ENCODE measurements at regions not wholly inside any gene's neighbourhood (a gene's known extent, or its start where the extent isn't known, plus 50 kb on each side); places are given as distances from the start of the nearest gene placed in this dataset.
"Not testable (repeated sequence)": the region's sequence is repeated elsewhere in the genome, so short reads cannot be mapped to it uniquely, and the experiment has no call there.

DNA sequence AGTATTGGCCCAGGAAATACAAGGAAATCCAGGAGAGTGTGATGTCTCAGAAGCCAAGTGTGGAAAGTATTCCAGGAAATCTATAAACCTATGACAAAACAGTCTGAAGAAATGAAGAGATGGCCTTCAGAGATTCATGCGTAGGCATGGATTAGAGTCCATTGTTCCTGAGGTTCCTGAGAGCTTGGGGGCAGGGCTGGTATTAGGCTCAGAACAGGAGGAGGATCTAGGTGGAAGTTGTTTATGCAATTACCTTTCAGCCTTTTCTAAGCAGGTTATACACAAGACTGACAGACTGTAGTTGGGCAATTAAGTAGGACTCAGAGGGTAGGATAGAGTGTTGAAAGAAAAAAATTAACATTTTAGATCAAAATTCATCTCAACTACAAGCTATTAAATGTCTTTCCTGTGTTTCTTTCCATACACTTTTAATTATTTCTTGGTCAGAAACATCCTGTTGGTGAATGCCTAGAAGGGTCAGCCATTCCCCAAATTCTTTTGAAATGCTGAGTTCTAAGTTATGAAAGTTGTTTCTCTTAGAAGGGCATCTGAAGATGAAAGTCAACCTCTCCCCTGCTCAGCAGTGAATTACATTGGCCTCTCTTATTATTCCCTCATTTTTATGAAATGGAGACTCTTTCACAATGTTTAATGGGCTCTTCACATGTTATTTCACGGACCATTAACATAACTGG, 201.2 kb upstream of the MYLIP start:
- DNase-seq (ENCODE audit: low spot score), result no peak

DNA sequence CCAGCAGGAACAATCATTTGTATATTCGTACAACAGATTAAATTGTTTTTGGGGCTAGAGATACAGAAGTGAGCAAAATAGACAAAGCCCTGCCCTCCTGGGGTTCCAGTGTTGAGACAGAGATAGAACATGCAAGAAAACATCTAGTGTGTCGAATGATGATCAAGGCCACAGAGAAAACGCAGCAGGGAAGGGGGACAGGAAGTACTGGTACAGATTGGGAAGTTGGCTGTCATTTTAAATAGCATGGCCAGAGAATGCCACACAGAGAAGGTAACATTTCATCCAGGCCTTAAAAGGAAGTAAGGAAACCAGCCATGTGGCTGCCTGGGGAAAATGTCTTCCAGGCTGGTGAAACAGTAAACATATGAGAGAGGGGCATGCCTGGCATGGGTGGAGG, 202.6 kb upstream of the MYLIP start:
- DNase-seq (ENCODE audit: low spot score), result peak; percentile 8

DNA sequence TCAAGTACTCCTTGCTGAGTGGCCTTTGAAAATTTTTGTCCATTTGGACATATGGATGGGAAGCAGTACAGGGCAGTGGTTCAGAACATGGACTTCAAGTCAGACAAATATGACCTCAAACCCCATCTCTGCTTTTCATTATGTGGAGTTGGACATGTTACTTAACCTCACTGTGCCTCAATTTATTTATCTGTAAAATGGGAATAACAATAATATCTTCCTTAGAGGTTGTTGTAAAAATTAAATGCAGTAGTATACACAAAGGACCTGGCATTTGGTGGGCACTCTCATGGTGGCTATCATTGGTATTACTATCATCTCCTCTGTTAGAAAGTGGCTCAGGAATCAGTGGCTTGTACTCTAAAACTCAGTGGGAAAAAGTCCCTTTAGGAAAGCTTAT, 204.0 kb upstream of the MYLIP start:
- no peak for DNase-seq (ENCODE audit: low spot score)

DNA sequence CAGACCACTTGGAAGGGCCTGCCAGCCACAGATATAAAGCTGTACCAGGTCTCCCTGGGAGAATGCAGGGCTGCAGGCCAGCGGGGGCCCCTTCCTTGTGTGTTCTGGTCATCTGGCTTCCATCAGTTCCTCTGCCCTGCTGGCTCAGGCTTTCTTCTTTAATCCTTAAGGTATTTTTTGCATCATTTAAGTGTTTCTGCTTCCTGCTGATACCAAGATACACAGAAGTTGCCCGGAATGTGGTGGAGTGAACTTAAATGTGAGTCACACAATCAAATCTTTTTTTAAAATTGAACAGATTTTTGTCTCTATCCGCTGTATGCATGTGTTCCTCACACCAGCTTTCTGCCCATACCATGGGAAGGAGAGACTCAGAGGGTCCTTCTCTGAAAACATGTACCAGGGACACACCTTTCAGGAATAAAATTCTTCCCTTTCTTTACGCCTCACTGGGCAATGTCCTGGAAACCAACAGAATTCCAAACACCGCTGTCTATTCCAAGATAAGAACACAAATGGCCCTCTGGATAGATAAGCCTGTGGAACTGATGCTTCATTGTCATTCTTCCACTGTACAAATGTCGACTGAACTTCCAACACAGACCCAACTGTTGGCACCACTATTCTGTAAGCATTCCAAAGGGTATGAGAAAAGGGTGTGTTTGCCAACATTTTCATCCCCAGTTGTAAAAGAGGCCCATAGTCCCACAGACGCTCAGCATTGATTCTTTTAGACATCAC, 206.2 kb upstream of the MYLIP start:
- DNase-seq (ENCODE audit: low spot score), result no peak

DNA sequence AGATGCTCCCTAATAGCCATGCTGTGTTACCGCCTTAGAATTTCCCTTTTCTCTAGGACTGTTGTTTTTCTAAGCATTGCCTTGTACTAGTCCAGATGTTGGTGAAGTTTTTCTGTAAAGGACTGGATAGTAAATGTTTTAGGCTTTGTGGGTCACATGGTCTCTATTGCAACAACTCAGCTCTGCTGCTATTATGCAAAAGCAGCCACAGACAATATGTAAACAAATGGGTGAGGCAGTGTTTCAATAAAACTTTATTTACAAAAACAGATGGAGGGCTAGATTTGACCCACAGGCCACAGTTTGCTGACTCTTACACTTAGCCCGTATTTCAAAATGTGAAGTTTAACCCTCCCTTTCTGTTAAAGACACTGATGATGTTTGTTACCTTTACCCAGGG, 207.6 kb upstream of the MYLIP start:
- DNase-seq (ENCODE audit: low spot score), result no peak

DNA sequence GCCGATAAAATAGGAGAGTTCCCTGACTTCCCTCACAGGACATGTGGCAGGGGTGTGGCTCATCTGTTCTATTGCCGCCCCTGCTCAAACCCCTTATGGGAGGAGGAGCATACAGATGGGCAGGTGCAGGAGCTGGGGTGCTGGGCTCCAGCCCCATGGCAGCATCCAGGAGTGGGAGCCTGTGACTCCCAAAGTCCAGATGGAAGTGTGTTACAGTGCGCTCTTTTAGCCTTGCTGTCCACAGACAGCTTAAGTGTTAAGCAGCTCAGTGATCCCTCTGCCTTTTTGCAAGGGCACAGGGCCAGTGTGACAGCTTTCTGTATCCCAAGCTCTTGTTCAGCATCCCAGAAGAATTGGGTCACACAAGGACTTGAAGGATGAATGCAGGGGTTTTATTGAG, 212.3 kb upstream of the MYLIP start:
- peak; percentile 43 for DNase-seq (ENCODE audit: low spot score)

DNA sequence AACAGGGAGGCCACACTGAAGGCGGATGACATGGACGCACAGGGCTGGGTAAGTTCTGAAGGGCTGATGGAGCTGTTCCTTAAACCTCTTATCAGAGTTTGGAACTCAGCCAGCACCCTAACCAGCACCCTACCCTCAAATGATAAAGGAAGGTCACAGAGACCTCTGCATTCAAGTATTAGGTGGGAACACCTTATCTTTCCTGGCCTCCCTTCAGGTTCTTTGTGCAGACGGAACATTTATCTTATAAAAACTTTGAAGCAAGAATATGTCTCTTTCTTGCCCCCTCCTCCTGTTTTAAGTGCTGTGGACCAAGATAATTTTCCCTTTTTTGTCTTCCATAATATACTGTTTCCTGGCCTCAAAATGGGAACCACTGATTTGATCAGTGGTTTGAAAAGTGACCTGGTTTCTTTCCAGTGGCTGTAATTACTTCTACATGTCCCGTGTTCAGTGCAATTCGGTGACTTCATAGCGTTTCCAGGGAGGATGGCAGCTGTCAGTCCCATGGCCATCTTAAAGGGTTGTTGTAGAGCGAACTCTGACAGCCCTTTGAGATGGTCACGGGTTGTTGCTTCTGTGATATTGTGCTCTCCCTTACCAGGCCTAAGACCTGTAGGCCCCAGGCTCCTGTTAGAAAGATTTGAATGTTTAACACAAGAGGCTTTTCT, 213.2 kb upstream of the MYLIP start:
- no peak for DNase-seq (ENCODE audit: low spot score)

DNA sequence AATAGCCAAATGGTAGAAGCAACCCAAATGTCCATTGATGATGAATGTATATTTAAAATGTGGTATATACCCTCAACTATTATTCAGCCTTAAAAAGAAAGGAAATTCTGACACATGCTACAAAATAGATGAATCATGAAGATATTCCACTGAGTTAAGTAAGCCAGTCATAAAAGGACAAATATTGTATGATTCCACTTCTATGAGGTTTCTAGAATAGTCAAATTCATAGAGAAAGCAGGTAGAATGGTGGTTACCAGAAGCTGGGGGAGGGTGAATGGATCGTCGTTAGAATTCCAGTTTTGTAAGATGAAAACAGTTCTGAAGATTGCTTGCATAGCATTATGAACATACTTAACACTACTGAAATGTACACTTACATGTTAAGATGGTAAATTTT, 214.3 kb upstream of the MYLIP start:
- DNase-seq (ENCODE audit: low spot score), result no peak

DNA sequence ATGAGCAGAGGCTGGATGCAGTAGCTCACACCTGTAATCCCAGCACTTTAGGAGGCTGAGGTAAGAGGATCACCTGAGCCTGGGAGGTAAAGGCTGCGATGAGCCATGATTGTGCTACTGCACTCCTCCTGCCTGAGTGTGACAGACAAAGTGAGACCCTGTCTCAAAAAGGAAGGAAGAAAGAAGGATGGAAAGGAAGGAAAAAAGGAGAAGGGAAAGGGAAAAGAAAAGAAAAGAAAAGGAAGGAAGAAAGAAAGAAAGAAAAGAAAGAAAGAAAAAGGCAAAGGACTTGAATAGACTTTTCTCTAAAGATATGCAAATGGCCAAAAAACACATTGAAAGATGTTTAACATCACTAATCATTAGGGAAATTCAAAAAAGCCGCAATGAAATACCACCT, 215.3 kb upstream of the MYLIP start:
- no peak for DNase-seq (ENCODE audit: low spot score)

DNA sequence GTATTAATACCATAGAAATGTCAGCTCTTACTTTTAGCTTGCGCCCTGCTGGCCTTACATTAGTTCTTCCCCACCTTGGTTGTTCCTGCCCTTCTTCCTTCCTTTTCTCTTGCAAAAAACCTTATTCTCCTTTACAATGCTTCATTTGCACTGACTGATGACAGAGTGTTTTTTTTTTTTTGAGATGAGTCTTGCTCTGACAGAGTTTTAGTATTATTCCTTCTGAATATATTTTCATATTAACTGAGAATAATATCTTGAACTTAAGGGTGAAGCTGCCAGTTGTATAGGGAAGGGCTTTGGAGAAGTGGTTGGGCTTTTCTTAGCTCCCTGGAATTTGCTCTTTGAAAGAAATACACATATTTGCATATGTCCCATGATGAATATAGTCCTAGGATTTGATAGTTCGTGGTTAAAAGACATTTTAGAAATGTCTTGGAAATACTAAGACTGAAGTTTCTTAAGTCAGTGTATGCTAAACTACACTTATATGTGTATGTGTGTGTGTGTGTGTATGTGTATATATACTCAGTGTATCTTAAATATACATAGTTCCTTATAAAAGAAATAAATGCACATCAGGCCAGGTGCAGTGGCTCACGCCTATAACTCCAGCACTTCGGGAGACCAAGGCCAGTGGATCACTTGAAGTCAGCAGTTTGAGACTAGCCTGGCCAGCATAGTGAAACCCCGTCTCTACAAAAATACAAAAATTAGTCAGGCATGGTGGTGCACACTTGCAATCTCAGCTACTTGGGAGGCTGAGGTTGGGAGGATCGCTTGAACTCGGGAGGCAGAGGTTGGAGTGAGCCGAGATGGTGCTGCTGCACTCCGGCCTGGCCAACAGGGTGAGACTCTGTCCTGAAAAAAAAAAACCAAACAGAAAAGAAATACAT, 216.1 kb upstream of the MYLIP start:
- DNase-seq (ENCODE audit: low spot score), result no peak

DNA sequence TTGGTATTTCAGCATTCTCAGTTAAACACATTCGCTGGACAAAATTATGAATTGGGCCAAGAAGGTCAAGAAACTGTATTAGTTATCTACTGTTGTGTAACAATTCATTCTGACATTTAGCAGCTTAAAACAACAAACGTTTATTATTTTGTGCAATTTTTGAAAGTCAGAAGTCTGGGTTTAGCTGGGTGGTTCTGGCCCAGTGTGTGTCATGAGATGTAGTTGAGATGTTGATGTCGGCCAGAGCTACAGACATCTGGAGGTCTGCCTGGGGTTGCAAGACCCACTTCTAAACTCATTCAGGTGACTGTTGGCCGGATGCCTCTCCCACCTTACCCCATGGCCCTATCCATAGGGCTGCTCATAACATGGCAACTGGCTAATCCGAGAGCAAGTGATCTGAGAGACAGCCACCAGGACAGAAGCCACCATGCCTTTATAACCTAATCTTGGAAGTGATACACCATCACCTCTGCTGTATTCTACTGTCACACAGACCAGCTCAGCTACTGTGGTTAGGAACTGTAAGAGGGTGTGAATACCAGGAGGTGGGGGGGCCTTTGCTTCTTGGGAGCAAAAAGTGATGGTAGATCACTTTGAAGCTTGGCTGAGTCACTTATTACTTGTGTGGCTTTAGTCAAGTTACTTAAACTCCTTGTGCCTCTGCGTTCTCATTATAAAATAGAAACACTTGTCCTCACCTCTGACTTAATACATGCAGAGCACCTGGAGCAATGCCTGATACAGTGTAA, 217.0 kb upstream of the MYLIP start:
- no peak for DNase-seq (ENCODE audit: low spot score)

DNA sequence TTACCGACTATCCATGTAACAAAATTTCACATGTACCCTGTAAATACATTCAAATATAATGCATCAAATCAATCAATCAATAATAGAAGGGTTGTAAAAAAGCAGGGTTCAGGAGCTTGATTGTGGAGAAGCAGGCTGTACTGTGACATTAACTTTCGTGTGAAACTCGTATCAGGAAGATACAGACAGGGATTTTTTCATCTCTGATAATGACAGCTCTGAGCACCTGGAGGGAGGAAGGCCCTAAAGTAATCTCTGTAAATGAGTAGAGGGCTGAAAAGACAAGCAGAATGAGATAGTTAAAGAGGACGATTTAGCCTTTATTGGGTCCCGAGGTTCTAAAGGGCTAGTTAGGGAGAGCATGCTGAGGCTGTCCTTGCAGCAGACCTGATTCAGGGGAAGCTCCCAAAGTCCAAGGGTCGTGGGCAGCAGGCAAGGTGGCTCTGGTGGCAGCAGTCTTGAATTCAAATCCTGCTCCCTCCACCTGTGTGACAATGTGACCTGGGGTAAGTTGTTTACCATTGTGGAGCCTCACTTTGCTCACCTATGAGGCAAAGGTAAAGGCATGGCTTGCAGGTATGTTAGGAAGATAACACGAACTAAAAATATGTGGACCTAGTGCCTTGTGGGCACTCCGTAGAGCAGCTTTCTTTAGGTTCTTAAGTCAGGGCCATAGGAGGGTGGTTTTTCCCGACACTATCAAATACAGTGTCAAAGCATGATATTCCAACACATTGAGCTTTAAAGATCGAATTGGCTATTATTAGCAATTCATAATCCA, 219.4 kb upstream of the MYLIP start:
- DNase-seq (ENCODE audit: low spot score), result no peak

DNA sequence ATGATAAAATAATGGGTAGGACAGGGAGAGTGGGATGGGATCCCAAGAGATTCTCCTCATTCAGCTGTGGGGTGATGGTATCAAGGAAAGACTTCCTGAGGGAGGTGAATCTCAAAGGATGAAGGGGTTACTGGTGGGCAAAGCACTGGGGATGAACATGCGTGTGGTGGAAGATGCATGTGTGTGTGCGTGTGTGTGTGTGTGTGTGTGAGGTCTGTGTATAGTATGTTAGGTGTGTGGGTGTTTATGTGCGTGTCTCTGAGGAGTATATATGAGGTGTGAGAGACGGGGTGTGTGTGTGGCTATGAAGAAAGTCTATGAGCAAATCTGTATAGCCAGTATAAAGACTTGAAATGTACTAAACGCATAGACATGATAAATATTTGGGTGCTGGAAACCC, 220.0 kb upstream of the MYLIP start:
- DNase-seq (ENCODE audit: low spot score), result no peak

DNA sequence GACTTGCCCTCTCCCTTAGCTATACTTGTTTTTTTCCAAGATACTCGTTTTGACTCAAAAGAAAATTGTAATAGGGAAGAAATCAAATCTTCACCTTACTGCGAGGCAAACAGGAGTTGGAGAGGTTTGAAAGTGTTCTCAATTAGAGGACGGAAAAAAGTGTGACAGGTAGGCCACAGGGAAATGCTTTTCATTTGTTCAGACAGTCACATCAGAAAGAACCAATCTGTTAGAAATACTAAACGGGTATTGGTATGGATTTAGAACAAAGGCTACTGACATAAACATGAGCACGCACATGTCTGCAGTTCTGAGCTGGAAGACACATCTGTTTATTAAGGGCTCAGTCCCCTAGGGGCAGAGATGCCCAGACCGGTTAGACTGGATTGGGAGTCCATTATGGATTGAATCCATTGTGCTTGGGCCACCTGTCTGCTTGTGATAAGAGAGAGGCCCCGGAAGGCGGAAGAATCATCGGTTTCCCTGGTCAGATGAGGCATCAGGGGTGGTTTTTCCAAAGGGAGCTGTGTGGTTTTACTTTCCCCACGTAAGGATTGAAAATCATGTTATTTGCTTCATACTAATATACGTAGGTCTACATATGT, 220.9 kb upstream of the MYLIP start:
- DNase-seq (ENCODE audit: low spot score), result no peak

DNA sequence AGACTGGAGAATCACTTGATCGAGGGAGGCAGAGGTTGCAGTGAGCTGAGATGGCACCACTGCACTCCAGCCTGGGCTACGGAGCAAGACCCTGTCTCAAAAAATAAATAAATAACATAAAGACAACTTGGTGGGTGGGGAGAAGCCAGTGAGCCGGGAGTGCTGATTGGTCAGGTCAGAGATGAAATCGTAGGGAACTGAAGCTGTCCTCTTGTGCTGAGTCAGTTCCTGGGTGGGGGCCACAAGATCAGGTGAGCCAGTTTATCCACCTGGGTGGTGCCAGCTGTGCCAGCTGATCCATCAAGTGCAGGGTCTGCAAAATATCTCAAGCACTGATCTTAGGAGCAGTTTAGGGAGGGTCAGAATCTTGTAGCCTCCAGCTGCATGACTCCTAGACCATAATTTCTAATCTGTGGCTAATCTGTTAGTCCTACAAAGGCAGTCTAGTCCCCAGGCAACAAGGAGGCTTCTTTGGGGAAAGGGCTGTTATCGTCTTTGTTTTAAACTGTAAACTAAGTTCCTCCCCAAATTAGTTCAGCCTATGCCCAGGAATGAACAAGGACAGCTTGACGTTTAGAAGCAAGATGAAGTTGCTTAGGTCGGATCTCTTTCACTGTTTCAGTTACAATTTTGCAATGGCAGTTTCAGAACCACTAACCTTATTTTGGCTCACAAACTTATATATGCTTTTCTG, 221.5 kb upstream of the MYLIP start:
- not testable (repeated sequence) for DNase-seq (ENCODE audit: low spot score)

DNA sequence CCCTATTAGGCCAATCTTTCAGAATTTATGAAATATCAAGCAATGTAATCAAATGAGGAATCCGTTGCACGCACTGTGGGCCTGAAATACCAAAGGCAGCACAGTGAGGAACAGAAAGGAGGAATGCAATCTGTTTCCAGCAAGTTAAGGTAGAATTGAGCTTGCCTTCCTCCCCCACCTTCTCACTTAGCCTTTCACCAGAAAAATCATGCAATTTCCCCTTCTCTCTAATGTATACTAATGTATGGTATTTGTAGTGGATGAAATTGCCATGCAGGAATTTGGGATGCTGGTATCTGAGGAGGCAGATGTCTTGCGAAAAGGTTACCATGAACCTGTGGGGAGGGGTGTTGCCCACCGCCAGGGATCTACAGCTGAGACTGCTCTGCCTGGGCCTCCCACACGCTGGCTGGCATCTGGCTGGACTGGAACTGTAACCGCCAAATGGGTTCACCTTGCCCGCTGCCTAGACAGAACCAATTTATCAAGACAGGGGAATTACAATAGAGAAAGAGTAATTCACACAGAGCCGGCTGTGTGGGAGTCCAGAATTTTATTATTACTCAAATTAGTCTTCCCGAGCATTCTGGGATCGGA, 222.4 kb upstream of the MYLIP start:
- DNase-seq (ENCODE audit: low spot score), result no peak

DNA sequence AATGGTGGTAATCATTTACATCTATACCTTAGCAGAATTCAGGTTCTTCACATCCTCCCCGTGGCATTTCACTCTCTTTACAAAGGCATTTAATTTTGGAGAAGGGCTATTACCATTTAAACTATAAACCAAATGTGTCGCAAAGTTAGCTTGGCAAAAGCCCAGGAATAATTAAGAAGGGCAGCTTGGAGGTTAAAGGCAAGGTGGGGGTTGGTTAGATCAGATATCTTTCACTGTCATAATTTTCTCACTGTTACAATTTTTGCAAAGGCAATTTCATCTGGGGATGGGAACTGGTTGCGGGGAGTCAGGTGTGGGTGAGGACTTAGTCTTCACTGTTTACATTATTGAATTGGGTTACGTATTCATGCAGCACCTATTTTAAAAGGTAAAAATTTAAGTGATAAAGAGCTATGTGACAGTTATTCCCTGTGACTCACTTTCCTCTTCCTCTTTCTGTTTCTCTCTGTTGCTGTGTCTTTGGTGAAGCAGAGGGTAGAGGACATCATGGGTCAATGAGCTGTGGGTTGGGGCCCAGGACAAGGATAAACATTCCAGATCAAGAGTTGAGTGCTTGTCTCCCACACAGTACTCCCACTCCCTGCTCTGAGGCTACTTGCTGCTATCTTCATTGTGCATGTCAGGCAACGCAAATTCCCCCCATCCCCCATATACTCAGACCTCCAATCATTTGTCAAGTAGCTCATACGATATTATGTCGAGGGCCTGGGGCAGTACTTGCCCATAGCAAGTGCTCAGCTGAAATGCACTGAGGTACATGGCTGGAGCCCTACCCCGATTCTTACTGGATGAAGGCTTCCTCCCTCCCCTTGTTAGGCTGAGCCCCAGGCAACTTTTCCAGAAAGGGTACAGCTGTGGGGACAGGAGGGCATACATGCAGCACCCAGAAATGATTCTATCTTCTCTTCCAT, 223.1 kb upstream of the MYLIP start:
- no peak for DNase-seq (ENCODE audit: low spot score)
